NCI-H2227 (cell line): ENCODE measurements at regions not wholly inside any gene's neighbourhood (a gene's known extent, or its start where the extent isn't known, plus 50 kb on each side); places are given as distances from the start of the nearest gene placed in this dataset.
A peak's percentile ranks its signal among the peaks of the same experiment; 100 is the strongest.
"Not testable (repeated sequence)": the region's sequence is repeated elsewhere in the genome, so short reads cannot be mapped to it uniquely, and the experiment has no call there.

ENCODE experiments used
- DNase-seq: peaks from one replicate; lab custom pipeline; 2025; ENCODE audit not compliant: unreplicated experiment; lab: John Stamatoyannopoulos, UW

- DNase-seq: no peak
These were observed 231.6 kb upstream of the CWC22 start for GRCh38 chr2:180238729-180239128.

- DNase-seq: not testable (repeated sequence)
These were observed 229.0 kb upstream of the CWC22 start for GRCh38 chr2:180236061-180236460.

DNA sequence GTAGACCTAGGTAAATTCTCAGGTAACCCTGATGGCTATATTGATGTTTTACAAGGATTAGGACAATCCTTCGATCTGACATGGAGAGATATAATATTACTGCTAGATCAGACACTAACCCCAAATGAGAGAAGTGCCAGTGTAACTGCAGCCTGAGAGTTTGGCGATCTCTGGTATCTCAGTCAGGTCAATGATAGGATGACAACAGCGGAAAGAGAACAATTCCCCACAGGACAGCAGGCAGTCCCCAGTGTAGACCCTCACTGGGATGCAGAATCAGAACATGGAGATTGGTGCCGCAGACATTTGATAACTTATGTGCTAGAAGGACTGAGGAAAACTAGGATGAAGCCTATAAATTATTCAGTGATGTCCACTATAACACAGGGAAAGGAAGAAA is 228.4 kb upstream of the CWC22 start:
- DNase-seq: not testable (repeated sequence)

DNA sequence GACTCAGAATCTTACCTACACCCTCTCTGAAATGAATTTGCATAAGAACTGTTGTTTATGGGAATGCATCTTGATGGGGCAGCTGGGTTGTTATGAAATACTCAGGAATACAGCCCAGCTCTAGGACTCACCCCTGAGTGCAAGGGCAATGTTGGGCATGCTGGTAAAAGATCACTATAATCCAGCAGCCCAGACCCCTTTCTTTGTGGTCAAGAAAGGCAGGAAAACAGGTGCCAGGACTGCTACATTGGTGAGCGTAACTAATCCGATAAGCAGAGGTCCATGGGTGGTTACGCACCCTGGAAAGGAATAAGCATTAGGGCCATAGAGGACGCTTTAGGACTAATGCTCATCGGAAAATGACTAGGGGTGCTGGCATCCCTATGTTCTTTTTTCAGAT is 227.9 kb upstream of the CWC22 start:
- DNase-seq: not testable (repeated sequence)

DNA sequence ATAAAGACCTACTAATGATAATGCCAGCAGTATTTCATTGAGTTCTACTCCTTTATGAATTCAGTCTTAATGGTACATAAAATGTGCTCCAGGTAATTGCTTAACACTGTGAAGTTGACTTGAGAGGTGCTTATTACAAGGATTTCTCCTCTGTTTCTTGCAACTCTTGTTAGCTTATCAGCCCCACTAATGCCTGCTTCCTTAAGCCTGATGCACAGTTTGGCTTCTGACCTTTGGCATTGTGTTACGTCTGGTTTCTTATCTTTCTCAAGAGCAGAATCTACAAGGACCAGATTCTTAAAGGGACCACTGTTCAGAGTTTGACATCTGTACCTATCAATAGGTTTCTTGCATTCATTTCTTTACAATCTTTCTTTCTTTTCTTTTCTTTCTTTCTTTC is 223.9 kb upstream of the CWC22 start:
- DNase-seq: peak; percentile 61

DNA sequence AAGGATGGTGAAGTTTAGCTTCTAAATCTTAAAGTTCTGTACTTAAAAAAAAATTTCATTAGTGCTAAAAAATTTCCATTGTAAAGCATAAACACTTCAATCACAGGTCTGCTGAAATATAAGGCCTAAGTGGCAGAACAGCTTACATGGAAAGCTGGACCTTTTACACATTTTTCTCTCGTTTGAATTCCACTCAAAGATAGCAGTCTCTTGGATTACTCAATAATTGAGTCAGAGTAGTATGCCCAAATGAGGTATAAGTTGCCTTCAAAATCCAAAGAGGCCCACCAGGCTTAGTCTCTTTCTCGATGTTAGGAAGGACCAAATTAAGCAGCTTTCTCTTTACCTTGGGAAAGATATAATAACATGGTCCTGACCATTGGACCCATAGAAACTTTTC is 220.4 kb upstream of the CWC22 start:
- no peak for DNase-seq

DNA sequence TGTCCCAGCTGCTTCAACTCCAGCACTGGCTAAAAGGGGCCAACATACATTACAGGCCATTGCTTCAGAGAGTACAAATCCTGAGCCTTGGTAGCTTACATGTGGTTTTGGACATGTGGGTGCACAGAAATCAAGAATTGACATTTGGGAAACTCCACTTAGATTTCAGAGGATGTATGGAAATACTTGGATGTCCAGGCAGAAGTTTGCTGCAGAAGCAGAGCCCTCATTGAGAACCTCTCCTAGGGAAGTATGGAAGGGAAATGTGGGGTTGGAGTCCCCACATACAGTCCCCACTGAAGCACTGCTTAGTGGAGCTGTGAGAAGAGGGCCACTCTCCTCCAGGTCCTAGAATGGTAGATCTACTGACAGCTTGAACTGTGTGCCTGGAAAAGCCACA is 218.0 kb upstream of the CWC22 start:
- DNase-seq: no peak

DNA sequence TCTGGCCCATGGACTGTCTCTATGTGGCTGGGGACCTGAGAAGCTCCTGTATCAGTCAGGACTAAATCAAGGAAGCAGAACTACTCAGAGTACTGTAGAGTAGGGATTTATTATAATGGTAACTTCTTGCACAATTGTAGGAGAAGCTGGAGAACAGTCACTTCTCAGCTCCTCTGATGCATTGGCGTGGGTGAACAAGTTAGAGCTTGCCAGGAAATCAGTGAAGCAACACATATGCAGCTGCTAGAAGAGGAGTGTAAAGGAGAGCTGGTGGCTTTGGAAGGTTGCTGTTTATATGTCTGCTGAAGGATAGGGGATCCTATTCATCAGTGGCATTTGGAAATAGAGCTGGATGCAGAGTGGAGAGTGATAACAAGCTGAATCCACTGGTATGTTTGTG is 215.5 kb upstream of the CWC22 start:
- DNase-seq: no peak

GRCh38 chr2:180219491-180219890 is 212.4 kb upstream of the CWC22 start:
- no peak for DNase-seq

- no peak for DNase-seq
These were observed 201.7 kb upstream of the CWC22 start for GRCh38 chr2:180208841-180209240.

DNA sequence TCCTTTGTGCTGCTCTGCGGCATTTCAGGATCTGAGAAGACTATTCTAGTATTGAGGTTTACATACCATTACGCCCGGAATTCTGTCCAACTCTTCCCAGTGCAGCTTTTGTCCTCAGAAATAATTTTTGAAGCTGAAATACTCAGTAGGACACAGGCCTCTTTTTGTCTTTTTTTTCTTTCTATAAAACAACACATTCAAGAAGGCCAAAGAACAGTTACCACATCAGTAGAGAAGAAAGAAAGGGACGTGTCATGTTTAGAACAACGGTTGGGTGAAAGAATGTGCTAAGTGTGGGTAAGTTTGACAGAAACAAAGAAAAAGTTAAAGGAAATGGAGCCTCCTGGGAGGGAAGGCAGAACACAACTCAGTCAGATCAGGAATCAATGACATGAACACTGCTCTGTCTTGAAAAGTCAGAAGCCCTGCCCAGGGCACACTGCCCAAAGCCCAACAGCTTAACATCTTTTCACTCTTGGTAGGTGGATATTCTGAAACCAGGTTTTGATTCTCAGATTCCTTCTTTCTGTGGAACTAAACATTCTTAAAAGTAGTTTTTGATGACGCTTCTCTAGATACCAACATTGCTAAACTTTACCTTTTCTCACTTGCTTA is 198.6 kb upstream of the CWC22 start:
- DNase-seq: no peak

DNA sequence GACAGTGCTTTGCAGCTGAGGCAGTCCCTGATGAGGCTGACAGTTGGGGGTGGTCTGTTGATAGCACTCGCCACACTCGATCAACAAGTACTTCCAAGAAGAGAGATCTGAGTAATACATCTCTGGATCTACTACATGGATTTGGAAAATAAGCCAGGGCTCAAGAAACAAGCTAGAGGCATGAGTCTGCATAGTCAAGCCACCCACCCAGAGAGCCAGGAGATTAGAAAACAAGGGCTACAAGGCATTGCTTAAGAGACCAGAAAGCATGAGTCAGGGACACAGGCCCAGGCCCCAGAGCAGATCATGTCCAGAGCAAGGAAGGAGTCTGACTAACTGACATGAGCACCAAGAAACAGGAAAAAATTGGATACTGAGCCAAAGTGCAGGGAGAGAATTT is 196.9 kb upstream of the CWC22 start:
- no peak for DNase-seq

GRCh38 chr2:180202467-180202951 is 195.4 kb upstream of the CWC22 start:
- no peak for DNase-seq

GRCh38 chr2:180196419-180196977 is 189.4 kb upstream of the CWC22 start:
- DNase-seq: no peak

DNA sequence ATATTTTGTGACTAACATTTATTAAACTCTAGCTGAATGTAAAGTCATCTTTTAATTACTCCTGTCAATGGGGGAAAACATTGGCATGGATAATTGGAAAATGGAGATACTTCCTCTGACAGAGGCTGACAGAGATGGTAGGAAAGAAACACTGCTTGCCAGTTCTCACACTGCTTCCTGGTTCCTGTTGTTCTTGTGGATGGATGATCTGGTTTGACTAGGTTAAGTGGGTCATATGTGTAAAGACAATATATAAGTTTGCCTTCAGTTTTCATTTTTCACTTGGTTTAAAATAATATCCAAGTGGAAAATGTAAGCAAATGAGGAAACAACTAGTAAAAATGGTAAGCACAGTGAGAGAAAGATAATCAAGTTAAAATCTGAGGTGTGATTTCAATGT is 188.8 kb upstream of the CWC22 start:
- no peak for DNase-seq

DNA sequence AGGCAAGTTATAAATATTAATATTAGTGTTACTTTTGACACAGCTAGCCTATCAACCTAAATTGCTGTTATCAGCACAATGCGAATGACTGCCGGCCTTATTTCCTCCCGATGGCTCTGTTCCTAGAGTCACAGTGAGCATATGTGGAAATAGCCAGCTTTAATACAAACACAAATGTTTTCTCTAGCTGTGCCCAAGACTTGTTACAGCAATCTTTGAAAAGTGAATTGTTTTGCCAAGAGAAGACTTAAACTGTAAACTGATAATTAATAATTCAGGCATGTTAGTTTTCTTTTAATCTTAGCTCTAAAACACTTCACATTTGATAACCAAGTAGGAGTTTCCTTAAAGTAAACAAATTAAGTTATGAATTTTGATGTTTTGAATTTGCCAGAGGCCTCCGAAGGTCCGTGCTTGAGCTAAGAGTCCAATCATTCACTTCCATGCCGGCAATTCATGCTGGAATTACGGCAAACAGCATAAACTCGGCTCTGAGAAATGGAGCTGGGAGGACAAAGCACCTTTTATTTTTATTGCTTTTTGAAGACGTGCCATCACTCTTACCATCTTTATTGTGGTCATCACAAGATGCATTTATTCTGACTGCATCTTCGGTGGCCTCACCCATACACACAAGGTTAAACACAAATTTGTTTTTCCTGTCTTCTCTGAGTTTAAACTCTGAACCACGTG is 184.5 kb upstream of the CWC22 start:
- DNase-seq: peak; percentile 26

DNA sequence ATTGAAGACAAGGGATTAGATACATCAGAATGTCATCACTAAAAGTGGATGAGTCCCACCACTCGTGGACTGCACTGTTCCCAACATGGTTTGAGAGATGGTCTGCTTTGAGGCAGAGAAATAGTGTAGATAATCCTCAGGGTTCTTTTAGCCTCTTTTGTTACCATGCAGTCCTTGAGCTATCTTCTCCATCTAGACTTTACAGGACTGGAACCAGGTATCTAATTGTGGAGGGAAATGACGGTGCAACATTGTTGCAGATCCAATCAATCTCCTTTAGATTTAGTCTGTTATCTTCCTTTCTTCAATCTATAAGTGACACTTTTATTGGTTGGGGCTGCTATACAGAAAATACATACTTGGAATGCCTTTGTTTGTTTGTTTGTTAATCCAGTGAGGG is 183.8 kb upstream of the CWC22 start:
- no peak for DNase-seq

DNA sequence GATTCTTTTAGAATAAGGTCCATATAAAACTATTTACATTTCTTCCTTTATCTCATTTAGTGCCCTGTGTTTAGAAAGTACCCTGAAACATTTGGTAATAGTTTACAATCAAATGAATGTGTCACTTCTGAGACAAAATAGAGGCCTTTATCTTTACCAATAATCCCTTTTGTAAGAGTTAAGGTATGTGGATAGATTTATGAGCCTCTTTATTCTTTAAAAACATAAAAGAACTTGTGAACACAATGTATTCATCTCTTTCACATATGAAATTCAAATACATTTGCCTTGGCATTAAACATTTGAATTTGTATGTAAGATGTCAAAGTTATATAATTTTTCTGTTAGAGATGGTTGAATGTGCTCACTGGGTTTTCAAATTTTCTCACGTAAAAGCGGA is 180.5 kb upstream of the CWC22 start:
- no peak for DNase-seq

- DNase-seq: no peak
These were observed 177.4 kb upstream of the CWC22 start for GRCh38 chr2:180184506-180184905.

- no peak for DNase-seq
These were observed 173.4 kb upstream of the CWC22 start for GRCh38 chr2:180180511-180180910.

DNA sequence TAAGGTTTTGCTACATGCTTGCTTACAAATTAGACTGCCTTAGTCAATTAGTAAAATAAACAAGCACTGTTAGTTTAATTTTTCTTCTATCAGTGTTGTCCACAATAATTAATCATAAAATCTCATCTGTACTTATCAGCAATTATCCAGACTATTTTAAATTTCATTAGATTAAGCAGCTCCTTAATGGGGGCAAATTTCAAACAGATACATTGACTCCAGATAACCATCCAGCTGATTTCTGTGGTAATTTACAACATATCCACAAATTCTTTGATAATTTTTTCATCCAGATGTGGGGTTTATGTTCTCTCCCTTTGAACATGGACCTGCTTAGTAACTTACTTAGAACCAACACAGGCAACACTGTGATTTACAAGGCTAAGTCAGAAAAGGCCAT is 170.4 kb upstream of the CWC22 start:
- DNase-seq: no peak

DNA sequence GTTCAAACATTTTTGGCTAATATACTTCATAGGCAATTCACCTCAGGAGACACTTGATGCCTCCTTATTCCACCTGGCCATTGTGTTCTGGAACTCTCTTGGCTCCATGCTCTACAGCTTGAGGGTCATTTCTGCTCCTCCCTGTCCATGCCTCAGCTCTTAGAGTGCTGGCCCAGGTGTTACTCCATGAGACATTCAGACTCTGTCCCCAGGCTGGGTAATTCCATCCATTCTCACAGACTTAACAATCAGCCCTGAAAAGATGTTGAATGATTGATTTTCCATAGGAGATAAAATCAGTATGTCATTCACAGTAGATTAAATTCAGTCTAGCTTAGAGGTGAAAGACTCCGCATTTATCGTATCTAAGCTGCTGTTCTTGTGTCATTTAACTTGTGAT is 168.6 kb upstream of the CWC22 start:
- no peak for DNase-seq

DNA sequence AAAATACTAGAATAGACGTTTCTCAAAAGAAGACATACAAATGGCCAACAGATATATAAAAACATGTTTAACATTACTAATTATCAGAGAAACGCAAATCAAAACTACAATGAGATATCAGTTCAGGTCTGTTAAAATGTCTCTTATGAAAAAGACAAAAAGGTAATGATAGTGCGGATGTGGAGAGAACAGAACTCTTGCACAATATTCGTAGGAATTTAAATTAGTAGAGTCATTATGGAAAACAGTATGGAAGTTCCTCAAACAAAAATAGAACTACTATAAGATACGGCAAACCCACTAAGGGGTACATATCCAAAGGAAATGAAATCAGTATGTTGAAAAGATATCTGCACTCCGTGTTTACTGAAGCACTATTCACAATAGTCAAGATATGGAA is 167.5 kb upstream of the CWC22 start:
- DNase-seq: no peak
